Suprapubic skin (tissue), 4 donors: ENCODE measurements at regions not wholly inside any gene's neighbourhood (a gene's known extent, or its start where the extent isn't known, plus 50 kb on each side); places are given as distances from the start of the nearest gene placed in this dataset.

ENCODE experiments used
- EP300 ChIP-seq: sonication (generic); formaldehyde crosslinking; IDR thresholded peaks from one replicate; pipeline ENCODE4 v1.6.1; 2017; ENCODE audit warnings: antibody characterized with exemption
- POLR2A ChIP-seq, 2 donors: fragments of 450-650 bp; IDR thresholded peaks; one replicate each; pipeline ENCODE4 v1.6.1; 2017; ENCODE audit warnings: antibody characterized with exemption in 2 of 2, mild to moderate bottlenecking in 2 of 2, moderate library complexity in 2 of 2
- POLR2AphosphoS5 ChIP-seq, 3 donors: sonication (generic); formaldehyde crosslinking; IDR thresholded peaks; one replicate each; pipeline ENCODE4 v1.6.1; 2017; ENCODE audit warnings: antibody characterized with exemption in 3 of 3
- TF ChIP-seq, protein P1 (sequence below), 2 donors: fragments of 200-600 bp in 1 of 2; fragments of 450-650 bp in 1 of 2; sonication (generic) in 1 of 2; IDR thresholded peaks; one replicate each; pipeline ENCODE4 v1.5.1; 2016 to 2019; ENCODE audit warnings: antibody characterized with exemption in 2 of 2, mild to moderate bottlenecking in 1 of 2, moderate library complexity in 1 of 2

DNA sequence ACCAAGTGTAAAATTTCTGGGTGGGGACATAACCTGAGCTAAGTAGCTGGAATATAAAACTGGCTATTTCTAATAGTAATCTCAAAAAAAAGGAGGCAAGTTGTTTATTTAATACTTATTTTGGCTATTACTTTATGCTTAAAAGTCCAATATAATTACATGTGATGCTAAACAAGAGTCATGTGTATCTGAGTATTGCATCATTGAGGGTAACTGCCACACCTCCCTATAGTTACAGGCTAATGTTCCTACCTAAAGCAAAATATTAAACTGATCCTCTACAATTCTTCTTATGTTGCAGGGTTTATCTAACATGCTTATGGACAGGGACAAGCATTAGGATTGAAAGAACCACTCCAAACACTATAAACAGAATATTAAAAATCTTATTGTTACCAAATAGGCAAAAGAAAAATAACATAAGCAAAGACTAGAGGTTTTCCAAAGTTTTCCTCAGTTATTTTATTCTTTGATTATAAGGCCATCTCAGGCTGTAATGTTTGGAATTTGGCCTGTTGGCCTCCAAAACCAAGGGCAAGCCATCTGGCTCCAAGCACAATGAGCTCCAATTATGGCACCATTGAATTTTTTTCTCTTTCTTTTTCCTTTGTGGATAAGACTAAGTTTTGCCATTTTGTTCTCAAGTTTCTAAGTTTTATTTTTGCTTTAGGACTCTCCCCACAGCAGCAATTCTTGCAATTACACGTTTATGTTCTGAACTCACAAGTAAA is 75.8 kb upstream of the ABI3BP start:
- TF ChIP-seq POLR2A (IDR thresholded peaks at IDR 0.05) (no peak), EP300 (no peak), POLR2AphosphoS5 (IDR thresholded peaks at IDR 0.05) (no peak)
- TF ChIP-seq, protein P1, sequence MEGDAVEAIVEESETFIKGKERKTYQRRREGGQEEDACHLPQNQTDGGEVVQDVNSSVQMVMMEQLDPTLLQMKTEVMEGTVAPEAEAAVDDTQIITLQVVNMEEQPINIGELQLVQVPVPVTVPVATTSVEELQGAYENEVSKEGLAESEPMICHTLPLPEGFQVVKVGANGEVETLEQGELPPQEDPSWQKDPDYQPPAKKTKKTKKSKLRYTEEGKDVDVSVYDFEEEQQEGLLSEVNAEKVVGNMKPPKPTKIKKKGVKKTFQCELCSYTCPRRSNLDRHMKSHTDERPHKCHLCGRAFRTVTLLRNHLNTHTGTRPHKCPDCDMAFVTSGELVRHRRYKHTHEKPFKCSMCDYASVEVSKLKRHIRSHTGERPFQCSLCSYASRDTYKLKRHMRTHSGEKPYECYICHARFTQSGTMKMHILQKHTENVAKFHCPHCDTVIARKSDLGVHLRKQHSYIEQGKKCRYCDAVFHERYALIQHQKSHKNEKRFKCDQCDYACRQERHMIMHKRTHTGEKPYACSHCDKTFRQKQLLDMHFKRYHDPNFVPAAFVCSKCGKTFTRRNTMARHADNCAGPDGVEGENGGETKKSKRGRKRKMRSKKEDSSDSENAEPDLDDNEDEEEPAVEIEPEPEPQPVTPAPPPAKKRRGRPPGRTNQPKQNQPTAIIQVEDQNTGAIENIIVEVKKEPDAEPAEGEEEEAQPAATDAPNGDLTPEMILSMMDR (IDR thresholded peaks at IDR 0.05) = no peak
